PC-9 (cell line): ENCODE measurements at regions not wholly inside any gene's neighbourhood (a gene's known extent, or its start where the extent isn't known, plus 50 kb on each side); places are given as distances from the start of the nearest gene placed in this dataset.

Experiments used
- CTCF ChIP-seq: fragments of 200-600 bp; sonication (generic); conservative IDR thresholded peaks from 2 replicates; pipeline ENCODE4 v1.6.1; 2017; ENCODE audit warnings: mixed run types, antibody characterized with exemption, mild to moderate bottlenecking, moderate library complexity
- EZH2 ChIP-seq: fragments of 200-600 bp; sonication (generic); IDR thresholded peaks from 2 replicates; pipeline ENCODE4 v1.8.0; 2017; ENCODE audit warnings: antibody characterized with exemption, low read depth

GRCh38 chr2:64318476-64318748, 135.6 kb upstream of the LGALSL start:
- TF ChIP-seq CTCF (no peak), EZH2 (no peak)
